GM12878 (cell line): ENCODE measurements at regions not wholly inside any gene's neighbourhood (a gene's known extent, or its start where the extent isn't known, plus 50 kb on each side); places are given as distances from the start of the nearest gene placed in this dataset.

Experiments used
- ATAC-seq: fragments of 200-7000 bp; cut with Tn5 transposase; 3 replicates; pipeline ENCODE4 v1.9.1; 2020; ENCODE audit warnings: mild to moderate bottlenecking, moderate library complexity
- BruUV-seq: library from RNA; stranded (reverse); fragments of 400-500 nt; replicated peaks from 2 replicates; lab custom pipeline; 2021; lab: Mats Ljungman, UMichigan
- CTCF ChIA-PET: fragments of 300-600 bp; sonication (Branson Sonifier 250); formaldehyde crosslinking; extraction: SDS; loops from one replicate; lab custom pipeline; 2021; ENCODE audit warnings: inconsistent platforms; lab: Yijun Ruan, JAX
- POLR2A ChIA-PET: fragments of 350-600 bp; formaldehyde crosslinking; extraction: SDS; loops from one replicate; lab custom pipeline; 2021; ENCODE audit warnings: inconsistent platforms; lab: Charles Lee
- RAD21 ChIA-PET: fragments of 300-600 bp; sonication (Branson Sonifier 250); formaldehyde crosslinking; loops from one replicate; lab custom pipeline; 2023; ENCODE audit warnings: antibody characterized with exemption; ENCODE audit not compliant: unreplicated experiment; lab: Charles Lee
- SMC1A ChIA-PET: fragments of 300-600 bp; sonication (Branson Sonifier 250); formaldehyde crosslinking; loops from one replicate; lab custom pipeline; 2023; ENCODE audit not compliant: unreplicated experiment, uncharacterized antibody; lab: Charles Lee
- DNase-seq: peaks from one replicate; pipeline ENCODE4 v3.0.0-alpha.2; 2011; ENCODE audit warnings: low read depth, low spot score
- FAIRE-seq: peaks from 3 replicates; lab custom pipeline; 2011; peaks lifted over from hg19 to GRCh38; lab: Jason Lieb, UNC
- H2AFZ ChIP-seq: 2 replicates; pipeline ENCODE4 v1.6.0; 2011; ENCODE audit warnings: low read depth, low read length, control low read depth; ENCODE audit not compliant: control insufficient read depth
- H3K27ac ChIP-seq: 2 replicates; pipeline ENCODE4 v1.5.1; 2011; ENCODE audit warnings: control low read depth; ENCODE audit not compliant: control insufficient read depth, insufficient read depth
- H3K27me3 ChIP-seq, 2 experiments: replicated peaks in 1 of 2; 2 replicates each; pipeline versions ENCODE4 v1.6.0 to v1.6.1; 2011; ENCODE audit warnings: low read length in 1 of 2; ENCODE audit not compliant: control insufficient read depth in 2 of 2, insufficient read depth in 2 of 2
- H3K36me3 ChIP-seq, 2 experiments: 2 replicates each; pipeline ENCODE4 v1.5.1; 2011; ENCODE audit warnings: low read length in 1 of 2; ENCODE audit not compliant: control insufficient read depth in 2 of 2, insufficient read depth in 2 of 2
- H3K4me1 ChIP-seq: 2 replicates; pipeline ENCODE4 v1.6.1; 2011; ENCODE audit warnings: mild to moderate bottlenecking, low read length, moderate library complexity, mixed read lengths; ENCODE audit not compliant: control insufficient read depth, insufficient read depth
- H3K4me2 ChIP-seq: 2 replicates; pipeline ENCODE4 v1.6.0; 2011; ENCODE audit warnings: control low read depth; ENCODE audit not compliant: control insufficient read depth, insufficient read depth
- H3K4me3 ChIP-seq: fragments of 200-600 bp; sonication (generic); 2 replicates; pipeline ENCODE4 v1.5.1; 2016
- H3K79me2 ChIP-seq: 2 replicates; pipeline ENCODE4 v1.6.0; 2011; ENCODE audit warnings: low read length; ENCODE audit not compliant: control insufficient read depth, insufficient read depth
- H3K9ac ChIP-seq: 2 replicates; pipeline ENCODE4 v1.8.0; 2011; ENCODE audit warnings: low read length, control low read depth, mixed read lengths; ENCODE audit not compliant: control insufficient read depth, insufficient read depth
- H3K9me3 ChIP-seq: replicated peaks from 3 replicates; pipeline ENCODE4 v1.5.1; 2011; ENCODE audit warnings: mild to moderate bottlenecking, low read length; ENCODE audit not compliant: control insufficient read depth, insufficient read depth
- H4K20me1 ChIP-seq: 2 replicates; pipeline ENCODE4 v1.6.0; 2011; ENCODE audit not compliant: control insufficient read depth, insufficient read depth
- CBX3 ChIP-seq: fragments of 200-600 bp; sonication (generic); IDR thresholded peaks from 2 replicates; pipeline ENCODE4 v1.6.1; 2016; ENCODE audit warnings: low read depth, borderline replicate concordance
- CHD1 ChIP-seq: IDR thresholded peaks from 2 replicates; pipeline ENCODE4 v1.6.1; 2012; ENCODE audit warnings: low read depth, low read length, improper control_type of control experiment
- RB1 ChIP-seq: fragments of 450-650 bp; formaldehyde crosslinking; IDR thresholded peaks from 2 replicates; pipeline ENCODE4 v1.6.1; 2017; ENCODE audit warnings: mild to moderate bottlenecking, borderline replicate concordance
- RBBP5 ChIP-seq: fragments of 200-600 bp; sonication (generic); conservative IDR thresholded peaks from 2 replicates; pipeline ENCODE4 v1.6.1; 2016
- SPI1 ChIP-seq: IDR thresholded peaks from 2 replicates; pipeline ENCODE4 v1.6.1; 2011; ENCODE audit warnings: low read depth, mild to moderate bottlenecking, low read length, moderate library complexity, borderline replicate concordance; ENCODE audit not compliant: insufficient read depth
- ZBED1 ChIP-seq: IDR thresholded peaks from 2 replicates; pipeline ENCODE4 v1.6.1; 2016; ENCODE audit warnings: borderline replicate concordance
- ZNF207 ChIP-seq: fragments of 450-650 bp; IDR thresholded peaks from 2 replicates; pipeline ENCODE4 v1.6.1; 2014; ENCODE audit warnings: antibody characterized with exemption, mild to moderate bottlenecking, borderline replicate concordance
- ZSCAN29 ChIP-seq: fragments of 450-650 bp; IDR thresholded peaks from 2 replicates; pipeline ENCODE4 v1.6.1; 2017; ENCODE audit warnings: mild to moderate bottlenecking, moderate library complexity
- WGBS: methylation state at CpG from one replicate; pipeline ENCODE4 v1.1.6; 2016; ENCODE audit warnings: low lambda C conversion rate; ENCODE audit not compliant: insufficient replicate concordance, insufficient coverage; ENCODE audit errors: missing lambda C conversion rate; 5-methylcytosine and 5-hydroxymethylcytosine counted together
- in situ Hi-C: fragments of 300-500 bp; cut with MboI; formaldehyde crosslinking; loops from 9 replicates; pipeline ENCODE4 v1.14.3; 2018; ENCODE audit warnings: mixed read lengths
- intact Hi-C: fragments of 100-400 bp; cut with micrococcal nuclease; formaldehyde crosslinking; loops from one replicate; pipeline ENCODE4 v1.14.2; 2022; ENCODE audit not compliant: unreplicated experiment
- TF ChIP-seq, protein P1 (sequence below): IDR thresholded peaks from 2 replicates; pipeline ENCODE4 v1.6.1; 2012; ENCODE audit warnings: mild to moderate bottlenecking, low read depth, low read length
- TF ChIP-seq, protein P2 (sequence below): fragments of 450-650 bp; IDR thresholded peaks from 2 replicates; pipeline ENCODE4 v1.6.1; 2016; ENCODE audit warnings: mild to moderate bottlenecking

DNA sequence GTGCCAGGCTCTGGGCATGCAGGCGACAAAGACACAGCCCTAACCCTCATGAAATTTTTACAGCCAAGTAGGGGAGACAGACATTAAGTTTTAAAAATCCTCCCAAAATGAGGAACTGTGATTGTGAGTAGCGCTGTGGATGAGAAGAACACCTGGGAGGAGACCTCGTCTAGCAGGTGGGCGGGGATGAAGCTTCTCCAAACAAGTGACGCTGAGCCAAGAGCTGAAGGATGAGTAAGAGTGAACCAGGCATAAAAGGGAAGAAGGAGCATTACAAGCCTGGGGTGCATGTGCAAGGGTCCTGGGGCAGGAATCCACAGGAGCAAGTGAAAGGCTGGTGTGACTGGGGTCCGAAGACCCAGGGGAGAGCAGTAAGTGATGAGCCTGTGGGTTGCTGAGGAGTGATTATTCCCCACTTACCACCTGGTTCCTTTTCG is 149.4 kb upstream of the HS3ST2 start:
- SMC1A ChIA-PET: interaction anchor here (1.0 kb wide), 1 partner anchor 391 kb away, joined by 3 read pairs; no protein-coding TSS in a partner anchor
- no peak; the same call in 2 of the 3 replicates for ATAC-seq
- H4K20me1 ChIP-seq: no peaks in the 10 kb centered on the region
- H2AFZ ChIP-seq: no peak overlapping the region
- TF ChIP-seq SPI1 (peak; percentile 81), CHD1 (no peak), ZNF207 (no peak)
- TF ChIP-seq, all 136 proteins: peak for 1
- FAIRE-seq (no peak), DNase-seq (no peak)
- Histone ChIP-seq H3K27ac (no peak overlapping the region), H3K9ac (no peak overlapping the region), H3K79me2 (no peaks in the 10 kb centered on the region), H3K27me3 (0 out of 4 replicates have a peak, but pooled peaks cover 0 to 1% of the 10 kb centered on the region in 2 experiments), H3K4me3 (no peak overlapping the region), H3K36me3 (no peaks in the 10 kb centered on the region), H3K9me3 (no peaks in the 10 kb centered on the region), H3K4me1 (no peaks in the 10 kb centered on the region), H3K4me2 (no peak overlapping the region)
- intact Hi-C loops: no loop called here
- ChIA-PET POLR2A (no interaction called here), CTCF (interaction anchor here (0.6 kb wide), 1 partner anchor 1508 kb away, joined by 3 read pairs; no protein-coding TSS in a partner anchor), RAD21 (no interaction called here)
- no TSS peak for BruUV-seq
- in situ Hi-C loops: no loop called here
- 23% methylated on average over 7 of the region's 7 CpGs for WGBS

DNA sequence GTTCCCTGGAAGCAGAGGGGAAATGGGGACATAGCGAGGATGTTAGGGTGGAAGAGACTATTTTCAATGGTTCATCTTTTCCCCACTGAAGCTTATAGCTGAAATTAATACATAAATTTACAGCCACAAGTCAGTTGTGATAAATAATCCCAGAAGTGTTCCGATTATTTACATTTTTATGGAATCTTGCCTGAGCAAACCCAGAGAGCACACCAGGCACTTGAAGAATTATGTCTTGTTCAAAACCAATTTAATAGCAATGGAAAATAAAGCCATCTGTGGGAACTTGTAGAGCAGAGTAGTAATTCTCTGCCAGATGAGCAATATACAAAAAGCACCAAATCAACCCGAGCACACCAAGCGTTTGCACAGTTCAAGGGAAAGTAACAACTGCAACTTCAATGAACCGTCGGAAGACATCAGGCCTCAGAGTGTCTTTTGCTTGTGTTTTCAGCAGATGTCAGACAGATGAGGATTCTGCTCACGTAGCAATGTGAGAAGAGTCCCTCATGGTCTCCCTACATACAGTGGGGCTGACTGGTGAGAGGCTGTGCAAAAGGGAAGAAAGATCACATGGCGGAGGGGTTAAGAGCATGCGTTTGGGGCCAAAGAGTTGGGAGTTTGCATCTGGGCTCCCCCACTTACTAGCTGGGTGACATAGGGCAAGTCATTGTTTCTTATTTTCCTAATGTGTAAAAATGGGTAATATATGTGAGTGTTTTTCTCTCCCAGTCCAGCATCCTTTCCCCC is 148.7 kb upstream of the HS3ST2 start:
- no peak for ATAC-seq
- Histone ChIP-seq H3K27me3 (0 out of 4 replicates have a peak, but pooled peaks cover 0 to 1% of the 10 kb centered on the region in 2 experiments), H3K9ac (no peak overlapping the region), H3K9me3 (no peaks in the 10 kb centered on the region), H3K4me2 (no peak overlapping the region), H3K79me2 (no peaks in the 10 kb centered on the region), H4K20me1 (no peaks in the 10 kb centered on the region), H3K4me1 (no peaks in the 10 kb centered on the region), H3K4me3 (no peak overlapping the region), H3K36me3 (no peaks in the 10 kb centered on the region), H2AFZ (no peak overlapping the region), H3K27ac (no peak overlapping the region)
- BruUV-seq: no TSS peak
- ChIA-PET RAD21 (no interaction called here), POLR2A (no interaction called here), SMC1A (interaction anchor here (1.0 to 1.5 kb wide), 2 partner anchors 17 to 390 kb away, joined by 3 to 4 read pairs; no protein-coding TSS in a partner anchor), CTCF (no interaction called here)
- intact Hi-C loops (no loop called here), in situ Hi-C loops (no loop called here)
- 51% methylated on average over 9 of the region's 9 CpGs for WGBS
- DNase-seq: no peak
- no peak for TF ChIP-seq SPI1
- TF ChIP-seq CBX3: no peak
- TF ChIP-seq, protein P1, sequence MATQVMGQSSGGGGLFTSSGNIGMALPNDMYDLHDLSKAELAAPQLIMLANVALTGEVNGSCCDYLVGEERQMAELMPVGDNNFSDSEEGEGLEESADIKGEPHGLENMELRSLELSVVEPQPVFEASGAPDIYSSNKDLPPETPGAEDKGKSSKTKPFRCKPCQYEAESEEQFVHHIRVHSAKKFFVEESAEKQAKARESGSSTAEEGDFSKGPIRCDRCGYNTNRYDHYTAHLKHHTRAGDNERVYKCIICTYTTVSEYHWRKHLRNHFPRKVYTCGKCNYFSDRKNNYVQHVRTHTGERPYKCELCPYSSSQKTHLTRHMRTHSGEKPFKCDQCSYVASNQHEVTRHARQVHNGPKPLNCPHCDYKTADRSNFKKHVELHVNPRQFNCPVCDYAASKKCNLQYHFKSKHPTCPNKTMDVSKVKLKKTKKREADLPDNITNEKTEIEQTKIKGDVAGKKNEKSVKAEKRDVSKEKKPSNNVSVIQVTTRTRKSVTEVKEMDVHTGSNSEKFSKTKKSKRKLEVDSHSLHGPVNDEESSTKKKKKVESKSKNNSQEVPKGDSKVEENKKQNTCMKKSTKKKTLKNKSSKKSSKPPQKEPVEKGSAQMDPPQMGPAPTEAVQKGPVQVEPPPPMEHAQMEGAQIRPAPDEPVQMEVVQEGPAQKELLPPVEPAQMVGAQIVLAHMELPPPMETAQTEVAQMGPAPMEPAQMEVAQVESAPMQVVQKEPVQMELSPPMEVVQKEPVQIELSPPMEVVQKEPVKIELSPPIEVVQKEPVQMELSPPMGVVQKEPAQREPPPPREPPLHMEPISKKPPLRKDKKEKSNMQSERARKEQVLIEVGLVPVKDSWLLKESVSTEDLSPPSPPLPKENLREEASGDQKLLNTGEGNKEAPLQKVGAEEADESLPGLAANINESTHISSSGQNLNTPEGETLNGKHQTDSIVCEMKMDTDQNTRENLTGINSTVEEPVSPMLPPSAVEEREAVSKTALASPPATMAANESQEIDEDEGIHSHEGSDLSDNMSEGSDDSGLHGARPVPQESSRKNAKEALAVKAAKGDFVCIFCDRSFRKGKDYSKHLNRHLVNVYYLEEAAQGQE: no peak
- TF ChIP-seq RBBP5: no peak
- TF ChIP-seq, protein P2, sequence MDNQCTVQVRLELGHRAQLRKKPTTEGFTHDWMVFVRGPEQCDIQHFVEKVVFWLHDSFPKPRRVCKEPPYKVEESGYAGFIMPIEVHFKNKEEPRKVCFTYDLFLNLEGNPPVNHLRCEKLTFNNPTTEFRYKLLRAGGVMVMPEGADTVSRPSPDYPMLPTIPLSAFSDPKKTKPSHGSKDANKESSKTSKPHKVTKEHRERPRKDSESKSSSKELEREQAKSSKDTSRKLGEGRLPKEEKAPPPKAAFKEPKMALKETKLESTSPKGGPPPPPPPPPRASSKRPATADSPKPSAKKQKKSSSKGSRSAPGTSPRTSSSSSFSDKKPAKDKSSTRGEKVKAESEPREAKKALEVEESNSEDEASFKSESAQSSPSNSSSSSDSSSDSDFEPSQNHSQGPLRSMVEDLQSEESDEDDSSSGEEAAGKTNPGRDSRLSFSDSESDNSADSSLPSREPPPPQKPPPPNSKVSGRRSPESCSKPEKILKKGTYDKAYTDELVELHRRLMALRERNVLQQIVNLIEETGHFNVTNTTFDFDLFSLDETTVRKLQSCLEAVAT: no peak
- no peak for TF ChIP-seq ZSCAN29
- no peak for TF ChIP-seq RB1
- TF ChIP-seq ZBED1: no peak
- FAIRE-seq: no peak
